ENCODE measurements at regions not wholly inside any gene's neighbourhood (a gene's known extent, or its start where the extent isn't known, plus 50 kb on each side); places are given as distances from the start of the nearest gene placed in this dataset.

DNA sequence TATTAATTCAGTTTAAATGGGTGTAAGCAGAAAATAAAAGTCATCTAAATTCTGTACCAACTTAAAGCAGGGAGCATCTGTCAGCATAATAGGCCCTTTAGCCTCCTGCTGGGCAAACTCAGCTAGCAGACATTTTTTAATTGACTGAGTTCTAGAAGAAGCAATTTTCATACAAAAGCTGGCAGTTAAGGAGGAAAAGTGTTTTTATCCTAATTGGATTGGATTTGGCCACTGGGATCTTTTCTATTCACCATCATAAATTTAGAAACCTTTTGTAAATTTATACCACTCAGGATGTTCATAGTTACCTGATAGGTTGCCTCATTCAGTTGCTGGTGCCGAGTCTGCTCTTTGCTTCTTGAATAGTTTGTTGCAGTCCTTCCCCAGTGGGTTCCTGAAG, 262.7 kb upstream of the FSIP2 start:
- TF ChIP-seq, protein P1, sequence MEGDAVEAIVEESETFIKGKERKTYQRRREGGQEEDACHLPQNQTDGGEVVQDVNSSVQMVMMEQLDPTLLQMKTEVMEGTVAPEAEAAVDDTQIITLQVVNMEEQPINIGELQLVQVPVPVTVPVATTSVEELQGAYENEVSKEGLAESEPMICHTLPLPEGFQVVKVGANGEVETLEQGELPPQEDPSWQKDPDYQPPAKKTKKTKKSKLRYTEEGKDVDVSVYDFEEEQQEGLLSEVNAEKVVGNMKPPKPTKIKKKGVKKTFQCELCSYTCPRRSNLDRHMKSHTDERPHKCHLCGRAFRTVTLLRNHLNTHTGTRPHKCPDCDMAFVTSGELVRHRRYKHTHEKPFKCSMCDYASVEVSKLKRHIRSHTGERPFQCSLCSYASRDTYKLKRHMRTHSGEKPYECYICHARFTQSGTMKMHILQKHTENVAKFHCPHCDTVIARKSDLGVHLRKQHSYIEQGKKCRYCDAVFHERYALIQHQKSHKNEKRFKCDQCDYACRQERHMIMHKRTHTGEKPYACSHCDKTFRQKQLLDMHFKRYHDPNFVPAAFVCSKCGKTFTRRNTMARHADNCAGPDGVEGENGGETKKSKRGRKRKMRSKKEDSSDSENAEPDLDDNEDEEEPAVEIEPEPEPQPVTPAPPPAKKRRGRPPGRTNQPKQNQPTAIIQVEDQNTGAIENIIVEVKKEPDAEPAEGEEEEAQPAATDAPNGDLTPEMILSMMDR (conservative IDR thresholded peaks at IDR 0.05; ENCODE audit: low read length), result no peak
- no peak for TF ChIP-seq EZH2phosphoT487 (IDR thresholded peaks at IDR 0.05; ENCODE audit: borderline replicate concordance, low read depth, low read length)
